Lower leg skin (tissue), 3 donors: ENCODE measurements at regions not wholly inside any gene's neighbourhood (a gene's known extent, or its start where the extent isn't known, plus 50 kb on each side); places are given as distances from the start of the nearest gene placed in this dataset.

ENCODE experiments used
- POLR2A ChIP-seq, 2 donors: fragments of 450-650 bp; IDR thresholded peaks; one replicate each; pipeline ENCODE4 v1.6.1; 2016 to 2017; ENCODE audit warnings: antibody characterized with exemption in 2 of 2, mild to moderate bottlenecking in 1 of 2, moderate library complexity in 1 of 2
- TF ChIP-seq, protein P1 (sequence below), 3 donors: fragments of 450-650 bp; IDR thresholded peaks; one replicate each; pipeline ENCODE4 v1.5.1; 2016; ENCODE audit warnings: antibody characterized with exemption in 3 of 3, mild to moderate bottlenecking in 3 of 3, moderate library complexity in 2 of 3

DNA sequence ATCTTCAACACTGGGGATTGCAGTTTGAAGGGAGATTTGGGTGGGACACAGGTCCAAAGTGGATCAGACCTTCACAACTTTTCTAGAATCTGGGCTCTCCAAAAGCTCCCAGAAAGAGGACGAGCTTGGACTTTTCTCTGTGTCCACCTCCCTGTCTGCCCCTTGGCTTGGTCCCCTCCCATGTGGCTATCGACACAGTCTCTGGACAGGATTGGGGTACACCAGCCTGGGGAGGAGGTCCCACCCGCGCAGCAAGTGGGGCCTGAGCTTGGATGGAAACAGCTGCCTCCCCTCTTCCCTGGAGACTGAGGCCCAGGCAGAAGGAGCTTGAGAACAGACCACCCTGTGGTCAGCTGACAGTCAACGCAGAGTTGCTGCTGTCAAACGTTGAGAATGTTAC, 84.6 kb upstream of the FCN1 start:
- TF ChIP-seq POLR2A (IDR thresholded peaks at IDR 0.05), result no peak
- TF ChIP-seq, protein P1, sequence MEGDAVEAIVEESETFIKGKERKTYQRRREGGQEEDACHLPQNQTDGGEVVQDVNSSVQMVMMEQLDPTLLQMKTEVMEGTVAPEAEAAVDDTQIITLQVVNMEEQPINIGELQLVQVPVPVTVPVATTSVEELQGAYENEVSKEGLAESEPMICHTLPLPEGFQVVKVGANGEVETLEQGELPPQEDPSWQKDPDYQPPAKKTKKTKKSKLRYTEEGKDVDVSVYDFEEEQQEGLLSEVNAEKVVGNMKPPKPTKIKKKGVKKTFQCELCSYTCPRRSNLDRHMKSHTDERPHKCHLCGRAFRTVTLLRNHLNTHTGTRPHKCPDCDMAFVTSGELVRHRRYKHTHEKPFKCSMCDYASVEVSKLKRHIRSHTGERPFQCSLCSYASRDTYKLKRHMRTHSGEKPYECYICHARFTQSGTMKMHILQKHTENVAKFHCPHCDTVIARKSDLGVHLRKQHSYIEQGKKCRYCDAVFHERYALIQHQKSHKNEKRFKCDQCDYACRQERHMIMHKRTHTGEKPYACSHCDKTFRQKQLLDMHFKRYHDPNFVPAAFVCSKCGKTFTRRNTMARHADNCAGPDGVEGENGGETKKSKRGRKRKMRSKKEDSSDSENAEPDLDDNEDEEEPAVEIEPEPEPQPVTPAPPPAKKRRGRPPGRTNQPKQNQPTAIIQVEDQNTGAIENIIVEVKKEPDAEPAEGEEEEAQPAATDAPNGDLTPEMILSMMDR (IDR thresholded peaks at IDR 0.05), result no peak
